Keratinocyte (primary cell): ENCODE measurements at regions not wholly inside any gene's neighbourhood (a gene's known extent, or its start where the extent isn't known, plus 50 kb on each side); places are given as distances from the start of the nearest gene placed in this dataset.

Experiments
- DNase-seq: peaks from one replicate; pipeline ENCODE4 v3.0.0-alpha.2; 2011; ENCODE audit warnings: low read depth, missing footprints, low spot score
- FAIRE-seq: peaks from 2 replicates; lab custom pipeline; 2011; peaks lifted over from hg19 to GRCh38; lab: Jason Lieb, UNC
- H2AFZ ChIP-seq: 2 replicates; pipeline ENCODE4 v1.6.0; 2012; ENCODE audit warnings: low read length, control low read depth, inconsistent platforms; ENCODE audit not compliant: control insufficient read depth
- H3K27ac ChIP-seq: 2 replicates; pipeline ENCODE4 v1.5.1; 2011; ENCODE audit warnings: low read length; ENCODE audit not compliant: control insufficient read depth, insufficient read depth
- H3K27me3 ChIP-seq: 3 replicates; pipeline ENCODE4 v1.6.0; 2011; ENCODE audit warnings: low read length; ENCODE audit not compliant: control insufficient read depth, insufficient read depth; ENCODE audit errors: extremely low read depth
- H3K36me3 ChIP-seq, 2 experiments: 2 replicates in 1 of 2; 3 replicates in 1 of 2; pipeline ENCODE4 v1.5.1; 2011; ENCODE audit warnings: low read length in 2 of 2, mild to moderate bottlenecking in 1 of 2; ENCODE audit not compliant: control insufficient read depth in 2 of 2, insufficient read depth in 2 of 2; ENCODE audit errors: extremely low read depth in 1 of 2
- H3K4me1 ChIP-seq: 3 replicates; pipeline ENCODE4 v1.5.1; 2011; ENCODE audit warnings: low read length; ENCODE audit not compliant: control insufficient read depth, insufficient read depth; ENCODE audit errors: extremely low read depth
- H3K4me2 ChIP-seq: 3 replicates; pipeline ENCODE4 v1.6.0; 2011; ENCODE audit warnings: low read depth, low read length; ENCODE audit not compliant: control insufficient read depth, insufficient read depth; ENCODE audit errors: extremely low read depth
- H3K4me3 ChIP-seq, 3 experiments: fragments of 200-600 bp in 1 of 3; sonication (generic) in 1 of 3; 2 replicates in 2 of 3; 3 replicates in 1 of 3; pipeline ENCODE4 v1.5.1; 2011 to 2016; ENCODE audit warnings: low read length in 3 of 3, mild to moderate bottlenecking in 3 of 3, control low read depth in 2 of 3, inconsistent platforms in 1 of 3, low read depth in 1 of 3, mixed read lengths in 1 of 3, mixed run types in 1 of 3, moderate library complexity in 1 of 3; ENCODE audit not compliant: control insufficient read depth in 2 of 3, insufficient read depth in 2 of 3; ENCODE audit errors: extremely low read depth in 1 of 3
- H3K79me2 ChIP-seq: 2 replicates; pipeline ENCODE4 v1.6.0; 2012; ENCODE audit warnings: low read length; ENCODE audit not compliant: control insufficient read depth, insufficient read depth
- H3K9ac ChIP-seq: 3 replicates; pipeline ENCODE4 v1.6.0; 2011; ENCODE audit warnings: low read length; ENCODE audit not compliant: control insufficient read depth, insufficient read depth; ENCODE audit errors: extremely low read depth
- H3K9me1 ChIP-seq: 3 replicates; pipeline ENCODE4 v1.6.0; 2011; ENCODE audit warnings: low read length; ENCODE audit not compliant: control insufficient read depth, insufficient read depth; ENCODE audit errors: extremely low read depth
- H3K9me3 ChIP-seq: 2 replicates; pipeline ENCODE4 v1.5.1; 2012; ENCODE audit warnings: low read depth, low read length; ENCODE audit not compliant: control insufficient read depth
- H4K20me1 ChIP-seq: 3 replicates; pipeline ENCODE4 v1.6.0; 2011; ENCODE audit warnings: low read length; ENCODE audit not compliant: control insufficient read depth, insufficient read depth; ENCODE audit errors: extremely low read depth
- EZH2 ChIP-seq: IDR thresholded peaks from one replicate; pipeline ENCODE4 v1.6.1; 2012; ENCODE audit warnings: inconsistent platforms, mild to moderate bottlenecking, low read length, moderate library complexity
- dilution Hi-C: fragments of 300-500 bp; cut with MboI; formaldehyde crosslinking; loops from one replicate; pipeline ENCODE4 v1.7.0; 2020; ENCODE audit warnings: low sequenced_read_pairs; ENCODE audit not compliant: extremely low pct_ligation_motif_present
- TF ChIP-seq, protein P1 (sequence below), 3 experiments: IDR thresholded peaks in 1 of 3; conservative IDR thresholded peaks in 1 of 3; optimal IDR thresholded peaks in 1 of 3; 2 replicates in 2 of 3; 3 replicates in 1 of 3; pipeline versions ENCODE3 to v1.5.1; 2011; ENCODE audit warnings: low read length in 3 of 3, mild to moderate bottlenecking in 3 of 3, moderate library complexity in 2 of 3, control low read depth in 1 of 3, inconsistent platforms in 1 of 3; ENCODE audit not compliant: insufficient read depth in 2 of 3; ENCODE audit errors: extremely low read depth in 1 of 3

DNA sequence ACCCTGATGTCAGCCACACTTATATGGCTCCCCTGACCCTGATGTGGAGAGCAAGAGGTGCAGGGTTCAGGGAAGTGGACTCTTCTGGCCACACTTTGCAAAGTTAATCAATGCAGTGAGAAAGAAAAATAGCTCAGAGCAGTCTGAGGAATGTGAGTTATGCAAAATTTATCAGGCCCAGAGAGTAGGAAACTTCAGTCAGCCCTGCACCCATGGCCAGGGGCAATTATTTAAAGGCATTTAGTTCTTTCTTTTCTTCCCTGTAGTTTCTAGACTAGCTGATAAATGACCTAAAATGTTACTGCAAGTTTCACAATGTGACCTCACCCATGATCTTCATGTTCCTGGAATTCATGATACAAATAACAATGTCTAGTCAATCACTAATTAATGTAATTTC, 143.7 kb upstream of the GGTLC1 start:
- no peak overlapping the region for H3K4me3 ChIP-seq

DNA sequence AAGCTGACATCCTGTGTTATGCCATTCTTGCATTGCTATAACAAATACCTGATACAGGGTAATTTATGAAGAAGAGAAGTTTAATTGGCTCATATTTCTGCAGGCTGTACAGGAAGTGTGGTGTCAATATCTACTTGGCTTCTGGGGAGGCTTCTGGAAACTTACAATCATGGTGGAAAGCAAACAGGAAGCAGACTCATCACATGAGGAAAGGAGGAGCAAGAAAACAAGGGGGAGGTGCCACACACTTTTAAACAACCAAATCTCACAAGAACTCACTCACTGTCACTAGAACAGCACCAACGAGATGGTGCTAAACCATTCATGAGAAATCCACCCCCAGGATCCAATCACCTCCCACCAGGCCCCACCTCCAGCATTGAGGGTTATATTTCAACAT, 143.1 kb upstream of the GGTLC1 start:
- peak; percentile 65 for DNase-seq

More for the DNA sequence above, 143.7 kb upstream of the GGTLC1 start:
- Histone ChIP-seq H3K9me3 (no peaks in the 10 kb centered on the region), H3K27me3 (no peaks in the 10 kb centered on the region), H3K9me1 (no peaks in the 10 kb centered on the region), H3K4me1 (peaks cover 43% of the 10 kb centered on the region), H2AFZ (peak overlapping the region; percentile 55), H4K20me1 (no peaks in the 10 kb centered on the region), H3K9ac (no peak overlapping the region), H3K4me2 (peak overlapping the region; percentile 50), H3K27ac (peak overlapping the region; percentile 65), H3K79me2 (no peaks in the 10 kb centered on the region), H3K36me3 (no peaks in the 10 kb centered on the region)
- dilution Hi-C loops, result no loop called here
- TF ChIP-seq, protein P1, sequence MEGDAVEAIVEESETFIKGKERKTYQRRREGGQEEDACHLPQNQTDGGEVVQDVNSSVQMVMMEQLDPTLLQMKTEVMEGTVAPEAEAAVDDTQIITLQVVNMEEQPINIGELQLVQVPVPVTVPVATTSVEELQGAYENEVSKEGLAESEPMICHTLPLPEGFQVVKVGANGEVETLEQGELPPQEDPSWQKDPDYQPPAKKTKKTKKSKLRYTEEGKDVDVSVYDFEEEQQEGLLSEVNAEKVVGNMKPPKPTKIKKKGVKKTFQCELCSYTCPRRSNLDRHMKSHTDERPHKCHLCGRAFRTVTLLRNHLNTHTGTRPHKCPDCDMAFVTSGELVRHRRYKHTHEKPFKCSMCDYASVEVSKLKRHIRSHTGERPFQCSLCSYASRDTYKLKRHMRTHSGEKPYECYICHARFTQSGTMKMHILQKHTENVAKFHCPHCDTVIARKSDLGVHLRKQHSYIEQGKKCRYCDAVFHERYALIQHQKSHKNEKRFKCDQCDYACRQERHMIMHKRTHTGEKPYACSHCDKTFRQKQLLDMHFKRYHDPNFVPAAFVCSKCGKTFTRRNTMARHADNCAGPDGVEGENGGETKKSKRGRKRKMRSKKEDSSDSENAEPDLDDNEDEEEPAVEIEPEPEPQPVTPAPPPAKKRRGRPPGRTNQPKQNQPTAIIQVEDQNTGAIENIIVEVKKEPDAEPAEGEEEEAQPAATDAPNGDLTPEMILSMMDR (optimal IDR thresholded peaks at IDR 0.05 in 1 of 3, IDR thresholded peaks at IDR 0.05 in 1 of 3, conservative IDR thresholded peaks at IDR 0.05 in 1 of 3; ENCODE audit: extremely low read depth in 1 of 3, insufficient read depth in 2 of 3, low read length in 3 of 3), result no peak
- no peak for TF ChIP-seq EZH2
- DNase-seq (no peak), FAIRE-seq (no peak)

More for the DNA sequence above, 143.1 kb upstream of the GGTLC1 start:
- no peaks in the 10 kb centered on the region for H4K20me1 ChIP-seq
- H3K9me1 ChIP-seq, result no peaks in the 10 kb centered on the region
- H3K4me3 ChIP-seq, result no peak overlapping the region
- no peaks in the 10 kb centered on the region for H3K79me2 ChIP-seq
- no peak overlapping the region for H2AFZ ChIP-seq
- no peaks in the 10 kb centered on the region for H3K27me3 ChIP-seq
- H3K9ac ChIP-seq, result no peak overlapping the region
- peak overlapping the region; percentile 65 for H3K27ac ChIP-seq
- peak overlapping the region; percentile 50 for H3K4me2 ChIP-seq
- FAIRE-seq, result no peak
- dilution Hi-C loops, result no loop called here
- no peak for TF ChIP-seq EZH2
- TF ChIP-seq, protein P1 (optimal IDR thresholded peaks at IDR 0.05 in 1 of 3, IDR thresholded peaks at IDR 0.05 in 1 of 3, conservative IDR thresholded peaks at IDR 0.05 in 1 of 3; ENCODE audit: extremely low read depth in 1 of 3, insufficient read depth in 2 of 3, low read length in 3 of 3), result no peak
- H3K36me3 ChIP-seq, result no peaks in the 10 kb centered on the region
- peaks cover 42% of the 10 kb centered on the region for H3K4me1 ChIP-seq
- no peaks in the 10 kb centered on the region for H3K9me3 ChIP-seq
